H9 (cell line): ENCODE measurements at regions not wholly inside any gene's neighbourhood (a gene's known extent, or its start where the extent isn't known, plus 50 kb on each side); places are given as distances from the start of the nearest gene placed in this dataset.

Experiments
- DNase-seq: peaks from one replicate; pipeline ENCODE4 v3.0.0-alpha.2; 2017
- H2AFZ ChIP-seq: one replicate; pipeline ENCODE4 v1.6.1; 2013; ENCODE audit warnings: mild to moderate bottlenecking, low read length, control low read depth, moderate library complexity
- H2AK5ac ChIP-seq: 2 replicates; pipeline ENCODE4 v1.6.1; 2013; ENCODE audit warnings: low read length, control low read depth, mixed read lengths; ENCODE audit not compliant: insufficient read length
- H2BK120ac ChIP-seq: one replicate; pipeline ENCODE4 v1.6.1; 2013; ENCODE audit warnings: low read depth, mild to moderate bottlenecking, low read length, control low read depth, inconsistent platforms; ENCODE audit not compliant: poor library complexity, severe bottlenecking
- H2BK12ac ChIP-seq: 2 replicates; pipeline ENCODE4 v1.6.1; 2013; ENCODE audit warnings: low read length, control low read depth, mixed read lengths, low read depth; ENCODE audit not compliant: insufficient read length
- H2BK15ac ChIP-seq: 2 replicates; pipeline ENCODE4 v1.6.1; 2013; ENCODE audit warnings: low read depth, low read length, control low read depth
- H2BK20ac ChIP-seq: one replicate; pipeline ENCODE4 v1.6.1; 2013; ENCODE audit warnings: low read depth, mild to moderate bottlenecking, low read length, control low read depth, inconsistent platforms; ENCODE audit not compliant: poor library complexity, severe bottlenecking
- H2BK5ac ChIP-seq: 2 replicates; pipeline ENCODE4 v1.6.1; 2013; ENCODE audit warnings: low read length, control low read depth, mixed read lengths; ENCODE audit not compliant: insufficient read length
- H3K14ac ChIP-seq: 2 replicates; pipeline ENCODE4 v1.6.1; 2013; ENCODE audit warnings: low read length, control low read depth; ENCODE audit not compliant: insufficient read depth
- H3K18ac ChIP-seq: 2 replicates; pipeline ENCODE4 v1.6.1; 2013; ENCODE audit warnings: low read depth, mild to moderate bottlenecking, mixed read lengths, low read length, control low read depth; ENCODE audit not compliant: insufficient read length
- H3K23ac ChIP-seq: 2 replicates; pipeline ENCODE4 v1.6.1; 2013; ENCODE audit warnings: low read length, control low read depth, mixed read lengths, low read depth; ENCODE audit not compliant: insufficient read length
- H3K23me2 ChIP-seq: 2 replicates; pipeline ENCODE4 v1.6.1; 2013; ENCODE audit warnings: low read depth, mild to moderate bottlenecking, mixed read lengths, low read length, control low read depth; ENCODE audit not compliant: insufficient read length, poor library complexity, severe bottlenecking
- H3K27ac ChIP-seq: 2 replicates; pipeline ENCODE4 v1.5.1; 2013; ENCODE audit warnings: low read length, control low read depth, mixed read lengths, low read depth; ENCODE audit not compliant: insufficient read length
- H3K27me3 ChIP-seq: 2 replicates; pipeline ENCODE4 v1.6.1; 2013; ENCODE audit warnings: low read length, control low read depth, inconsistent platforms; ENCODE audit not compliant: insufficient read depth
- H3K4ac ChIP-seq: 2 replicates; pipeline ENCODE4 v1.6.1; 2013; ENCODE audit warnings: low read depth, mild to moderate bottlenecking, control low read depth, inconsistent platforms, low read length, moderate library complexity
- H3K4me1 ChIP-seq: 2 replicates; pipeline ENCODE4 v1.6.1; 2013; ENCODE audit warnings: low read length, control low read depth, inconsistent platforms; ENCODE audit not compliant: insufficient read depth
- H3K4me2 ChIP-seq: 2 replicates; pipeline ENCODE4 v1.6.1; 2013; ENCODE audit warnings: low read length, control low read depth, mixed read lengths; ENCODE audit not compliant: insufficient read length, insufficient read depth
- H3K56ac ChIP-seq: 2 replicates; pipeline ENCODE4 v1.6.1; 2013; ENCODE audit warnings: low read depth, mild to moderate bottlenecking, mixed read lengths, low read length, control low read depth; ENCODE audit not compliant: insufficient read length
- H3K79me1 ChIP-seq: 2 replicates; pipeline ENCODE4 v1.6.1; 2013; ENCODE audit warnings: low read depth, mild to moderate bottlenecking, moderate library complexity, low read length, control low read depth, inconsistent platforms; ENCODE audit not compliant: insufficient read depth, poor library complexity, severe bottlenecking
- H3K79me2 ChIP-seq: 2 replicates; pipeline ENCODE4 v1.6.1; 2013; ENCODE audit warnings: low read length, control low read depth, inconsistent platforms; ENCODE audit not compliant: insufficient read depth
- H3K9ac ChIP-seq: 2 replicates; pipeline ENCODE4 v1.6.1; 2013; ENCODE audit warnings: low read length, control low read depth, mixed read lengths; ENCODE audit not compliant: insufficient read length; ENCODE audit errors: extremely low read depth
- H3K9me3 ChIP-seq: one replicate; pipeline ENCODE4 v1.6.1; 2013; ENCODE audit warnings: low read depth, low read length, inconsistent platforms; ENCODE audit not compliant: control insufficient read depth
- H3T11ph ChIP-seq: one replicate; pipeline ENCODE4 v1.6.1; 2013; ENCODE audit warnings: mild to moderate bottlenecking, low read length, control low read depth, inconsistent platforms
- H4K20me1 ChIP-seq: one replicate; pipeline ENCODE4 v1.6.1; 2013; ENCODE audit not compliant: control insufficient read depth, insufficient read length, insufficient read depth
- H4K5ac ChIP-seq: 2 replicates; pipeline ENCODE4 v1.6.1; 2013; ENCODE audit warnings: low read depth, mild to moderate bottlenecking, mixed read lengths, low read length, control low read depth; ENCODE audit not compliant: insufficient read length
- H4K8ac ChIP-seq: replicated peaks from 2 replicates; pipeline ENCODE4 v1.6.1; 2013; ENCODE audit warnings: low read length, control low read depth, mixed read lengths, low read depth; ENCODE audit not compliant: insufficient read length
- H4K91ac ChIP-seq: 2 replicates; pipeline ENCODE4 v1.6.1; 2013; ENCODE audit warnings: low read depth, mild to moderate bottlenecking, moderate library complexity, mixed read lengths, low read length, control low read depth; ENCODE audit not compliant: insufficient read length
- H3K27ac Mint-ChIP-seq, 3 experiments: 2 replicates in 2 of 3; 3 replicates in 1 of 3; pipeline ENCODE4 v1.8.0; 2020 to 2021; ENCODE audit warnings: mixed read lengths in 3 of 3, mild to moderate bottlenecking in 1 of 3, moderate library complexity in 1 of 3
- H3K27me3 Mint-ChIP-seq: 2 replicates; pipeline ENCODE4 v1.8.0; 2021; ENCODE audit warnings: low read depth, mild to moderate bottlenecking, moderate library complexity, mixed read lengths
- H3K36me3 Mint-ChIP-seq, 3 experiments: 2 replicates in 2 of 3; 3 replicates in 1 of 3; pipeline ENCODE4 v1.8.0; 2020 to 2021; ENCODE audit warnings: low read depth in 3 of 3, mixed read lengths in 3 of 3; ENCODE audit not compliant: insufficient read depth in 1 of 3
- H3K4me1 Mint-ChIP-seq, 2 experiments: 2 replicates each; pipeline ENCODE4 v1.8.0; 2020; ENCODE audit warnings: mixed read lengths in 2 of 2
- H3K4me3 Mint-ChIP-seq, 2 experiments: 2 replicates in 1 of 2; 3 replicates in 1 of 2; pipeline ENCODE4 v1.8.0; 2020 to 2021; ENCODE audit warnings: mild to moderate bottlenecking in 2 of 2, mixed read lengths in 2 of 2, moderate library complexity in 1 of 2
- H3K9me3 Mint-ChIP-seq, 2 experiments: 2 replicates in 1 of 2; 3 replicates in 1 of 2; pipeline ENCODE4 v1.8.0; 2020; ENCODE audit warnings: mild to moderate bottlenecking in 2 of 2, mixed read lengths in 2 of 2, moderate library complexity in 1 of 2
- WGBS: extraction: QIAGEN DNeasy Blood & Tissue Kit; methylation state at CpG from one replicate; pipeline ENCODE4 v1.1.7; 2013; ENCODE audit warnings: missing lambda C conversion rate, low lambda C conversion rate, mixed read lengths; ENCODE audit not compliant: insufficient read length; ENCODE audit errors: extremely low coverage; 5-methylcytosine and 5-hydroxymethylcytosine counted together
- TF ChIP-seq, protein P1 (sequence below): fragments of 200-600 bp; sonication (generic); conservative IDR thresholded peaks from 3 replicates; pipeline ENCODE4 v1.8.0; 2021; ENCODE audit warnings: antibody characterized with exemption, mild to moderate bottlenecking

DNA sequence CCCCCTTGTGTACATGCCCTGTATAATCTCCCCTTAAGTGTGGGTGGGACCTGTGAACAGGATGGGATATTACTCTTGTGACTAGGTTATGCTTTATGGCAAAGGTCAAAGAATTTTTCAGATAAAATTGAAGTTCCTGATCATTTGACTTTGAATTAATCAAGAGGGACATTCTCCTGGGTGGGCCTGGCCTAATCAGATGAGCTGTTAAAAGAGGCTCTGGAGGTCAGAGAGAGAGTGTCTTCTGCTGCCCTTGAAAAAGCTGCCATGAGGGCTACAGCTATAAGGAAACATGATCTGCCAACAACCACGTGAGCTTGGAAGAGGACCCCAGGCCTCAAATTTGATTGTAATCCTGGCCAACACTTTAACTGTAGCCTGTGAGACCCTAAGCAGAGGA, 125.6 kb upstream of the CSF3R start:
- H3K23me2 ChIP-seq = no peaks in the 10 kb centered on the region
- H4K20me1 ChIP-seq = no peaks in the 10 kb centered on the region
- H4K8ac ChIP-seq = no peak overlapping the region
- H3T11ph ChIP-seq = no peak overlapping the region
- TF ChIP-seq, protein P1, sequence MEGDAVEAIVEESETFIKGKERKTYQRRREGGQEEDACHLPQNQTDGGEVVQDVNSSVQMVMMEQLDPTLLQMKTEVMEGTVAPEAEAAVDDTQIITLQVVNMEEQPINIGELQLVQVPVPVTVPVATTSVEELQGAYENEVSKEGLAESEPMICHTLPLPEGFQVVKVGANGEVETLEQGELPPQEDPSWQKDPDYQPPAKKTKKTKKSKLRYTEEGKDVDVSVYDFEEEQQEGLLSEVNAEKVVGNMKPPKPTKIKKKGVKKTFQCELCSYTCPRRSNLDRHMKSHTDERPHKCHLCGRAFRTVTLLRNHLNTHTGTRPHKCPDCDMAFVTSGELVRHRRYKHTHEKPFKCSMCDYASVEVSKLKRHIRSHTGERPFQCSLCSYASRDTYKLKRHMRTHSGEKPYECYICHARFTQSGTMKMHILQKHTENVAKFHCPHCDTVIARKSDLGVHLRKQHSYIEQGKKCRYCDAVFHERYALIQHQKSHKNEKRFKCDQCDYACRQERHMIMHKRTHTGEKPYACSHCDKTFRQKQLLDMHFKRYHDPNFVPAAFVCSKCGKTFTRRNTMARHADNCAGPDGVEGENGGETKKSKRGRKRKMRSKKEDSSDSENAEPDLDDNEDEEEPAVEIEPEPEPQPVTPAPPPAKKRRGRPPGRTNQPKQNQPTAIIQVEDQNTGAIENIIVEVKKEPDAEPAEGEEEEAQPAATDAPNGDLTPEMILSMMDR = no peak
- H2BK15ac ChIP-seq = no peak overlapping the region
- H3K18ac ChIP-seq = no peak overlapping the region
- Mint-ChIP-seq H3K9me3 (no peaks in the 10 kb centered on the region), H3K4me1 (no peaks in the 10 kb centered on the region; a peak in 1 of 4 replicates), H3K36me3 (no peaks in the 10 kb centered on the region), H3K4me3 (no peak overlapping the region), H3K27me3 (peaks cover 8% of the 10 kb centered on the region), H3K27ac (no peak overlapping the region)
- H2AFZ ChIP-seq = no peak overlapping the region
- no peak overlapping the region for H2BK20ac ChIP-seq
- no peak overlapping the region for H3K23ac ChIP-seq
- WGBS = no CpG with 5 or more reads among the region's 1 CpG
- H4K5ac ChIP-seq = no peak overlapping the region
- no peak overlapping the region for H2BK120ac ChIP-seq
- no peaks in the 10 kb centered on the region for H3K79me2 ChIP-seq
- no peak overlapping the region for H3K14ac ChIP-seq
- no peak overlapping the region for H2BK5ac ChIP-seq
- no peaks in the 10 kb centered on the region for H3K9me3 ChIP-seq
- H3K79me1 ChIP-seq = no peaks in the 10 kb centered on the region
- H3K4me1 ChIP-seq = no peaks in the 10 kb centered on the region
- no peak overlapping the region for H3K56ac ChIP-seq
- H2BK12ac ChIP-seq = no peak overlapping the region
- no peaks in the 10 kb centered on the region for H3K27me3 ChIP-seq
- H2AK5ac ChIP-seq = no peak overlapping the region
- no peak overlapping the region for H3K4me2 ChIP-seq
- DNase-seq = no peak
- no peak overlapping the region for H3K4ac ChIP-seq
- H4K91ac ChIP-seq = no peak overlapping the region
- H3K27ac ChIP-seq = no peak overlapping the region
- H3K9ac ChIP-seq = no peak overlapping the region
